DLD1 (cell line): ENCODE measurements at regions not wholly inside any gene's neighbourhood (a gene's known extent, or its start where the extent isn't known, plus 50 kb on each side); places are given as distances from the start of the nearest gene placed in this dataset.

Experiments used
- in situ Hi-C: cut with HindIII; loops from 2 replicates; pipeline ENCODE4 v1.10.0; 2017; ENCODE audit warnings: low sequenced_read_pairs

DNA sequence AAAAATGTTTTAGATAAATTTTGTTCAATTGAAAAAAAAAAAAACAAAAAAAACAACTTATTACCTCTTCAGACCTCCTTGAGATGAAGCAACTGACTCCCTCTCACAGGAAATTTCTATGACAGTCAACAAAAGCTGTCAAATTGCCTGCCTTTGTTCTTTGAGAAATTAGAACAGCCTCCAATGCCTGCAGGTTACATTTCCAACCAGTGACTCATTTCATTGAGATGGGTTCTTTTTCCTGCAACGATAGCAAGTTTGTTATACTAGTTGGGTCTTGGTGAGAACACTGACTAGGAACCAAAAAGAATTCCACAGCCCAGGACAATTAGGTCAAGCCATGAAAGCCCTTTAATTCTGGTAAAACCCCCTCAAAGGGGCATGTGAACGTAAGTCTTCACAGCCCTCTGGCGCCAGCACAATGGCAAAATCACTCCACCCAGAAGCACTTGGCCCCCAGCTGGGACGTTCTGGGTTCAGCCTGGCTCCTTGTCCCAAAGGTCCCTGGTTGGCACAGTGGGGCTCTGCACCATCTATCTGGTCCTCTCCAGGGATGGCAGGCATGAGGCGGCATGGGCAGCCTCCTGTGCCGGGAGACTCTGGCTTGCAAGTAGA lies 87.0 kb downstream of the SPP2 start:
- in situ Hi-C loops = no loop called here

DNA sequence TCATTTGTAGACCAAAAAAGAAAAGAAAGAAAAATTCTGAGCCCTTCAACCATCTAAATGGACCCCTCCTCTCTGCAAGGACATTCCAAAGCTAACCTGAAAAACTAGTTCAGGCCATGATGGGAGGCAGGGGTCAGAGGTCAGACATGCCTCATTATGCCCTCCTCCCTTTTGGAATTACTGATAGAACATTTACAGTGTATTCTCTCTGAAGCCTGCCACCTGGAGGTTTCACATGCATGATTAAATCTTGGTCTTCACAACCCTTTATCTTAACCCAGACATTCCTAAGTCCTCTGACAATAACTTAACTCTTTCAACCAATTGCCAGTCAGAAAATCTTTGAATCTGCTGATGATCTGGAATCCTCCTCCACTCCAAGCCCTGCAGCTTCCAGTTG lies 86.0 kb downstream of the SPP2 start:
- in situ Hi-C loops = no loop called here

DNA sequence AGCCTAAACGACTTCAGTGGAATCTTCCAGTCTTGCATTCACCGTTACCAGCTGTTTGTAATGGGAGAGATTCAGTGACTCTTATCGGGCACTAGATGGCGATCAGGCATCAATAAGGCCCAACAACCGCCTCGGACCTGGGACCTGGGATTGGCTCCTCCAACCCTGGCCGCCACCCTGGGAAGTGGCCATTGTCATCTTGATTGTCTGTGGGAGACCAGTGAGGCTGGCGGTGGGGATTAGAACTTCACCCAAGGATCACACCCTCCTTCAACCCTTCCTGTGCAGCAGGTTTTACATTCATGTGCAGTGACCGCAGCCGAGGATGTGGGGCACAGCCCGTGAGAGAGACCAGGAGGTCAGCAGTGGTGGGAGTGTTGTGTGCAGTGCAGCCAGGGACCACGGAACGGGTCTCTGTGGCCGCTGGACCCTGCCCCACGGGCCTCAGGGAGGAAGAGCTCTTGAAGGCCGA lies 85.3 kb downstream of the SPP2 start:
- in situ Hi-C loops = no loop called here

DNA sequence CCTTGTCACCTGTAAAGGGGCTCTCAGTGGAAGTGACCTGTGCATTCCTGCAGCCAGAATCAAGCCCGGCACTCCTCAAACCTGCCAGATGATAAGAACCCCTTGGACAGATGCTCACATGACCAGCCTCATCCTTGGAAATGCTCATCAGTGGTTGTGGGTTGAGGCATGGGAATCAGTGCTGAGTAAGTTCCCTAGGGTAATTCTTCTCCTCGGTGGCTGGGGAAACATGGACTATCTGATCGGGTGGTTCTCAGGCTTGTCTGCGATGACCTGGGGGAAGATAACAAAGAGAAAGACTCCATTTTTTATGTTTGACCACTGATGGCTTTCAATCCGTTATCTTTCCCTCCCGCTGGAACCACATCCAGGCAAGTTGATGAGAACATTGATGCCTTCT lies 84.0 kb downstream of the SPP2 start:
- in situ Hi-C loops = no loop called here

DNA sequence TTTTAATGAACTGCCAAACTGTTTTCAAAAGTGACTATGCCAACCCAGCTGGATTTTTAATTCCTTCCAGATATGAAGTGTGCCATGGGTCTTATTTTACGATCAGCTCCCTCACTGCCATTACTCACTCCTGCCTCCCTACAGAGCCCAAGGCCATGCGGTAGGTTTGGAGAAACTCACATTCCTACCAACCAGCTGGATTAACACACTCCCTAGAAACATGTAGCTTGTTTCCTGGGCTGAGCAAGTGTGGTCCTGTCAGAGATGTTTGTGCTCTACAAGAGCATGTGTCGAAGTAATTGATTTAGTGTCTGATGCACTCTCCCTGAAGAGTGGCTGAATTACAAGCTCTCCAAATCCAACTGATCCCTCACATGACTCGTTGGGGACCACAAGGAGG lies 82.5 kb downstream of the SPP2 start:
- in situ Hi-C loops = no loop called here

DNA sequence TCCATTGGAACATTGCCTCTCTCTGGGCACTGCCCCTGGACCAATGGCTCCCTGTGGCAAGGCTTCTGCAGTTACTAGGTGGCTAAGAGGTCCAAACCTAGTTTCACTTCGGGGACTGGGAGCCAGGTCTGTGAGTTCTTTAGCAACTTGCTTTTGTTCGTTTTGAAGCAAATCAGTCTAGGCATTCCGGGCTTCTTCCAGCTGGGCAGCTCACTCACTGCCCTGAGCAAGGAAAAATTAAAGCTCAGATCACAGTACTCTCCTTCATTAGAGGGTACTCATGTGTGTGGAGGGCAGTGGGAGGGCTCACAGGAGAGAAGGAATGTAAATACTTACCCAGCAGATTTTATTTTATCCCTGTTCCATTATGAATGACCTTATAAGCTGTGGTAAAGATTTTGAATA lies 80.3 kb downstream of the SPP2 start:
- in situ Hi-C loops = no loop called here

DNA sequence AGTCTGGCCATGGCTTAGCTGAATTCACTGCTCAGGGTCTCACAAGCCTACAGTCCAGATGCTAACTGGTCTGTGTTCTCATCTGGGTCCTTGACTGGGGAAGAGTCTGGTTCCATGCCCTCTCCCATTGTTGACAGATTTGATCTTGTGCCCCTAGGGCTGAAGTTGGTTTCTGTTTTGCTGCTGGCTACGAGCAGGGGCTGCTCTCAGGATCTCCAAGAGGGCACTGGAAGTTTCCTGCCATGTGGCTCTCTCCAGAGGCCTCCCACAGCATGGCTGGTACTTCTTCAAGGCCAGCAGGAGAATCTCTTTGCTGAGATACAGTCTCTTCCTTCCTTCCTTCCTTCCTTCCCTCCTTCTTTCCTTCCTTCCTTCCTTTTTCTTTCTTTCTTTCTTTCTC lies 78.1 kb downstream of the SPP2 start:
- in situ Hi-C loops = no loop called here
